Dermis microvascular lymphatic vessel endothelial cell (primary cell): ENCODE measurements at regions not wholly inside any gene's neighbourhood (a gene's known extent, or its start where the extent isn't known, plus 50 kb on each side); places are given as distances from the start of the nearest gene placed in this dataset.
"Not testable (repeated sequence)": the region's sequence is repeated elsewhere in the genome, so short reads cannot be mapped to it uniquely, and the experiment has no call there.

Source experiments
- DNase-seq, 2 donors: peaks; one replicate each; pipeline versions ENCODE4 v3.0.0 to v3.0.0-alpha.2; 2010; ENCODE audit warnings: low read depth in 2 of 2

DNA sequence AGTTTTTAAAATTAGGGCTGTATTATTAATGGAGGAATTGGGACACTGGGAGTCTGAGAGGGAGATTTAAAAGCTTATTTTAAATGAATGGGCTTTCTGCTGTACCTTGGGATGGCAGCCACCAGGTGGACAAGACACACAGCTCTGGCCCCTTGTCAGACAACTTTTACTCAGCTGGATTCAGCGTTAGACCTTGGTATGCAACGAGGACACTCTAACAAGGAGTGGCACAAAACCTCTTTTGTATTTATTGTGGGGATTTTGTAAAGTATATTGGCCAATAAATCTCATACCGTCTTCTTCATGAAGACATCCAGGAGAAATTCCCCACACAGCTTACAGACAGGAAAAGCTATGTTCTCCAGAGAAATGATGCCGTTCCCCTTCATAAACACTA is 105.7 kb downstream of the LCA5 start:
- no peak for DNase-seq

DNA sequence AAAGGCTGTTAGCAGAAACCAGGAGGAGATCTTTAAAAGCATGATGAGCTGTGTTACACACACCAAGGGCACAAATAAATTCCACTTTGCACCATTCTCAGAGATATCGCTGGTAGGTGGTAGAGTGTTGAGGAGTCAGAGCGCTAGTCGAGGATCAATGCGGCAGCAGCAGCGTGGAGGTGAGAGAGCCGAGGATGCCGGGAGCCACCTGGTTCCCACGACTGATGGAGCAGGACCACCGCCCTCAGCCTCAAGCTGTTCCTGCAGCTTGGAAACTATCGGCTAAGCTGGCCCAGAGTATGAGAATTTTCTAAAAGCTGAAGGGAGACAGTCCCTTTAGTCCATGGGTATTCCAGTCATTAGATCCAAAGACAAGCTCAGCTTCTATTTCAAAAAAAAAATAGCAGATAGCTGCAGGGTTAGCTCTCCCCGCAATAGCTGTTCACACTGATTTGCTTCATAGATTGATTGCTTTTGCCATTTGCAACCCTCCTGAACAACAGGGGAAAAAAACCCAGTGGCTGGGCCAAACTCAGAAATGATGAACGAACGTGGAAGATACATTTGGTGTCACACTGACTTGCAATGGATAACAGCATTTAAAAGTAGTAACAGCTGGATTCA is 106.2 kb downstream of the LCA5 start:
- DNase-seq, result no peak

DNA sequence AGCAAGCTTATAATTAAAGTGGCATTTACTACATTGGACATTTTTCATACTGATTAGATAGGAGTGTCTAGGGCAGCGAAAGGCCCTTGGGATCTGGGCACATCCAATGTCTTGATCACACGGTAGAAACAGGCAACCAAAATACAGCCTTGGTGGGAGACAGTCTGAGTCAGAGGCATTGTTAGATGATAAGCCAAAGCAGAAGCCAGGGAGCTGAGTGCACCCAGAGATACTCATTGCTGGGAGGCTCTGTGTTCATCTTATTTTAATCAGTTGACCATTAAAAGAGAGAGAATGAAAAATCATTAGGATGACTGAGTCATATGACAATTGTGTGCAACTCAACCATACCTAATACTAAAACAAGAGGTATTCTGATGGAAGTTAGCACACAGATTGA is 109.5 kb downstream of the LCA5 start:
- DNase-seq, result no peak

DNA sequence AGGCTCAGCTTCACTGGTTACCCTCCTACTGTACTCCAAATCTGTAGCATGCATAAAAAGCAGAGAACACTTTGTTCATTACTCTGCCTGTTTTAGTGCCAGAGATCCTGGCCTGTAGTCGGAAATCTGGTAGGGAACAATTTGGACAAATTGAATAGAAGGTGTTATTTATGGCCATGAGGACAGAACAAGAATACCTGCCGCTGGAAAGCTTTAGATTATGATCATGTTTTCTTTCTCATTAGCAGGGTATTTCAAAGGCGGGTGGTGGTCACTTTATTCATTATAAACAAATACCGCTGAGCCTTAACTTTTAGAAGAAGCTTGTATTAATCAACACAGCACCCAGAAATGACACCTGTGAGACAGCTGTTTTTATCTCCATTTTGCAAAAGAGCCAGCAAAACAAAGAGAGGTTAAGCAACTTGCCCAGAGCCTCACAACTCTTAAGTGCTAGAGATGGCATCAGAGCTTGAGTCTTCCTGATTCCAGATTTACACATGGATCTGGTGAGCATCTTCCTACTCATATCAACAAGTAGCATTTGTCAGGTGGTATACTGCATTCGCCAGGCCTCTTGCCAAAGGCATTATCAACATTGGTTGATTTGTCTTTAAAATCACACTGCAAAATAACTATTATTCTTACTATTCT is 110.5 kb downstream of the LCA5 start:
- DNase-seq, result no peak

DNA sequence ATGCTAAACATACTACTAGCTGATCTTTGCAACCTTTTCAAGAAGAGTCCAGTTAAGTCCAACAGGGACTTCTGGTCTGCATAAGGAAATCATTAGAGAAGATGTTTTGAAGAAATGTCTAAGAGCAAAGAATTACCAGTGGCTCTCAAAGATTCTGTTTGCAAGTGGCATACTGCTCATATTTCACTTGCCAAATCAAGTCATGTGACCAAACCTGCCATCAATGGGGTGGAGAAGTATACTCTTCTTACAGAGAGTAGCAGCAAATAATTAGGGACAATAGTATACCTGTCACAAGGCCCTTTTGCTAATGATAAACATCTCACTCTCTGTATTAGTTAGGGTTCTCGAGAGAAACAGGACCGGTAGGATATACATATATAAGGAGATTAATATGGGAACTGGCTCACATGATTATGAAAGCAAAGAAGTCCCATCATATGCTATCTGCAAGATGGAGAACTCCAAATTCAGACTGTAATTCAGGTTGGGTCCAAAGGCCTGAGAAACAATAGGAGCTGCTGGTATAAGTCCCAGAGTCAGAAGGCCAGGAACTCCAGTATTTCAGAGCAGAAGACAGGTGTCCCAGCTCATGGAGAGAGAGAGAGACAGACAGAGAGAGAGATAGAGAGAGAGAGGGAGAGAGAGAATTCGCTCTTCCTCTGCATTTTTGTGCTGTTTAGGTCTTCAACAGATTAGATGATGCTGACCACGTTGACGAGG is 111.5 kb downstream of the LCA5 start:
- peak in 1 of 2 donors; percentile 46 for DNase-seq

DNA sequence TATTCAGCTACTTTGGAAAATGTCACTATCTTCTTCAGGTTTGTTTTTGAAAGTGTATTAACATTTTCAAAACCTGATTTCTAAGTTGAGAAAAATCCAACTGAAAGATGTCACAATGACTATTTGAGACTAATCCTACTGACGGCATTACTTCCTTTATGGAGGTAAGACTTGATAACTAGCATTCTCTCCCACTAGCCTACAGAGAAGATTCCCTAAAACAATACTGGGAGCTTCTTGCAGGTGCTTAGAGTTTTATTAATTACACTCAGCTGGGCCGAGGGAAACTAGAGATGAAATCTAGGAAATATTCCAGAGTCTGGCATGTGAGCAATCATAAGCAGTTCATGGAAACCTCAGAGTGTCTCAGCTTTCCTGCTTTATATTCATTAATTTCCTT is 114.0 kb downstream of the LCA5 start:
- DNase-seq, result no peak

DNA sequence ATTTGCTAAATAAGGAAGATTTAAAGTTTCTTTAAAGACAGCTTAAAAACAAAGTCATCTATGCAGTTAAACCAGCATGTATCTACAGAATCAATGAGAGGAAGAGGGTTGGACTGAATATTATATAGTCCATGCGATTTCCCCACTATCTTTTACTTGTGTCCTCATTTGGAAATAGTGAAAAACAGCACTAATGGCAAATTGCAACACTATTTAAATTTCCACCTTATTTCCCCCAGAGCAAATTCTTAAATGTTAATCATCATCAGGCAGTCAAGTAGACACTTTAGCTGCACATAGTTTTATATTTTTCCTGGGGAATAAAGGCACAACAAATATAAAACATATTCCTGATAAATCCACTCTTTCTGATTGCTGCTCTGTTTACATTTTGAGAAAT is 114.6 kb downstream of the LCA5 start:
- no peak for DNase-seq

DNA sequence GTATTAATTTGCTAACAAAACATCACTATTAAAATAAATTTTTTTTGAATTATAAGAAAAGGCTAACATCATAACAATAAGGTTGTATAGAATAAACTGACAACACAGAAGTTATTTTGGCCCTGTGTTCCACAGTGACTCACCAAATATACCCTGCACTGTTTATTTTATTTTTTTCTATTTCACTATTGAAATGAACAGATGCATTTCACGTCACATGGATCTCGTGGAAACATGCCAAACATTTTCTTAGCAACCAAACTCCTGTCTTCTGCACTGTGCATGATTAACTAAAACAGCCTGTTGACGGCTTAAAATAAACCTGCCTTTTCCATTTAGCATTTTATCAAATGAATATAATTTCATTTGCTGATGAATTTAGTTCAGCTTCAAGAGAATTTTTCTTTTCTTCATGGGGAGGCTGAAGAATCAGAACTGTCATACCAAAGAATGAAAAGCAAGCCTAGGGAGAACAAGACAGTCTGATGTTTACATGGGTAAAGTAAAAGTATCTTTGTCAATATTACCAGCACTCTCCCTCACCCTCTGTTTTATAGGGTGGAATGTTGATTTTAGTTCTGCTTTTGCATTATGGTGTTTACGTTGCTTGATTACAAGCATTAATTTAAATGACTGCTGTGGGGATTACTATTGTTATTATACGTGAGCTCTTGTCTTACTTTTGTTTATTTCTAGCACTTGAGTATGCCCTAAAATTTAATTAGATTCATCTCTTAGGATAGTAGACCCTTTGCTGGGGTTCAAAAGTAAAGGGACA is 115.3 kb downstream of the LCA5 start:
- DNase-seq, result peak; percentile 98

DNA sequence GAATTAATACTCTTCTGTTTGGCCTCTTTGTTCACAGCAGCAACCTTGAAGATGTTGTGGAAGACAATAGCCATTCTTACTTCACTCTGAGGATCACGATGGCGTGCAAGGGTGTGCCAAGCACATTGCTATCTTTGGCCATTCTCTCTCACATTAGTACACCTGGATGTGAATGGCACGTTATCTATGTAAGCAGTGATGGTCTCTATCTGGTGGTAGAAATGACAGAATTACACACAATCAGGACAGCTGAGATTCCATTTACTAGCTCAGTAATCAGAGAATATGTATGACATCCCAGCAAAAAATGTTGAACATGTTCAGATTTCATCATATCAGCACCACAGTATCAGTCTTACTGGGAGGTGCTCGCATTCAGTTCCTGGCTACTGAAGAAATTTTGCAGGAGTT is 116.2 kb downstream of the LCA5 start:
- DNase-seq, result no peak

DNA sequence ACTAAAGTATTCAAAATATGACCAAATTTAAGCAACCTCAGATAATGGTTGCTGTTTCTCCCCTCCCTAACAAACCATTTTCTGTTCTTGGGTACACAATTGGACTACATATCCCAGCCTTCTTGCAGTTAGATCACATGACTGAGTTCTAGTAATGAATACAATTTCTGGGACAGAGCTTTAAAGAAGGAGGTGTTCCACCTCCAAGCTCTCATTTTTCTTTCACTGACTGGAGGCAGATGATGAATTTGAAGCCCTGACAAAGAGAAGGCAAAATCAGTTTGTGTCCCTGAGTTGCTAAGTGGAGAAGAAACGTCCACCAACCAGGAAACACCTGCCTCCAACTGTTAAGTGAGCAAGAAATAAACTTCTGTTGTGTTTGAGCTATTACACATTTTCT is 117.2 kb downstream of the LCA5 start:
- peak in 1 of 2 donors; percentile 85 for DNase-seq

DNA sequence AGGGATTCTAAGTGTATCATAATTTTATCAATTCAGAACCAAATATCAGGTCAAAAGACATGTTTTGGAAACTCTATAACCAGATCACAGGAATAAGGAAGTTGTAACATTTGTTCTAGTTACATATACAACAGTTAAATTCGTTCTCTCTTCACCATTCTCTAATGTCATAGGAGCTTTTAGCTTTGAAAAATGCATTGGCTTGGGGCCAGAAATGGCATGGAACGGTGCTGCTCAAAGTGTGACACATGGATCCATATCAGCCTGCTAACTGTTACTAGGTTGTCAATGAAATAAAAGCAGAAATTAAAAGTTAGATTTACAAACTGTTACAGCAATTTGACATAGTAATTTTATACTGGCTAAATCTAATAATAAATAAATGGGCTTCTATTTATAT is 120.3 kb downstream of the LCA5 start:
- peak in 1 of 2 donors; percentile 17 for DNase-seq

DNA sequence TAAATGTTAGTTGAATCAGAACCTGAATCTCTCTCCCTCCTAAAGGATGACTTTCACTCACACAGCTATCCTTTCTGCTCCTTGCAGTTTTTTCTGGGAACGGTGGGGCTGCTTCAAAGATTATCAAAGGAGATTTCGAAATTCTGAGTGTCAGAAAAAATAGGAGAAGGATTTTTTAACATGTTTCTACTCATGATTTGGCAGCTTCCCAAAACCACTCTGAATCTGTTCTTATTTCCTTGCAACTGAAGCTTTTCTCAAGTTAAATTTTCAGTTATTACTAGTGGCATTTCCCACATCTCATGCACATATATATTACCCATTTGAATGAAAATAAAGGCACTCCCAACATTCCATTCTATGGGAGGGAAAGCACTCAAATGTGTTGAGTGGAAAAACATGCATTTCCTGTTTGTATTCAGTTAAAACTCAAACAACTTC is 123.6 kb downstream of the LCA5 start:
- no peak for DNase-seq

DNA sequence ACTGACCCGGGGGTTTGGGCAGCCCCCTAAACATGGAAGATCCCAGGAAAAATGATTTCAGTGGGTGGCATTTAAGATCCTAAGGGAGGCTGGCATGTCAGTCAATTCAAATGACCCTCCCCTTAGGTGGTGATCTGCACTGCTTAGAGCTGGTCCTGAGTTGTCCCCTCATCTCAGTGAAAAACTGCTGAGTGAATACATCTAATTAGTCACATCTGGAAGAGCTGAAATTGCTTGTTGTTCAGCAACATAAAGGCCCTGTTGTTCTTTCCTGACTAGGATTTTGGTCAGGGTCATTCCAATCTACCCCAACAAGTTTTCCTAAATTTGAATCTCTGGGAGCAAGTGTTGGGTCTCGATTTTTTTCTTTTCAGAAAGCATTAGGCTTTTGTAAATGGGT is 126.4 kb downstream of the LCA5 start:
- no peak for DNase-seq

DNA sequence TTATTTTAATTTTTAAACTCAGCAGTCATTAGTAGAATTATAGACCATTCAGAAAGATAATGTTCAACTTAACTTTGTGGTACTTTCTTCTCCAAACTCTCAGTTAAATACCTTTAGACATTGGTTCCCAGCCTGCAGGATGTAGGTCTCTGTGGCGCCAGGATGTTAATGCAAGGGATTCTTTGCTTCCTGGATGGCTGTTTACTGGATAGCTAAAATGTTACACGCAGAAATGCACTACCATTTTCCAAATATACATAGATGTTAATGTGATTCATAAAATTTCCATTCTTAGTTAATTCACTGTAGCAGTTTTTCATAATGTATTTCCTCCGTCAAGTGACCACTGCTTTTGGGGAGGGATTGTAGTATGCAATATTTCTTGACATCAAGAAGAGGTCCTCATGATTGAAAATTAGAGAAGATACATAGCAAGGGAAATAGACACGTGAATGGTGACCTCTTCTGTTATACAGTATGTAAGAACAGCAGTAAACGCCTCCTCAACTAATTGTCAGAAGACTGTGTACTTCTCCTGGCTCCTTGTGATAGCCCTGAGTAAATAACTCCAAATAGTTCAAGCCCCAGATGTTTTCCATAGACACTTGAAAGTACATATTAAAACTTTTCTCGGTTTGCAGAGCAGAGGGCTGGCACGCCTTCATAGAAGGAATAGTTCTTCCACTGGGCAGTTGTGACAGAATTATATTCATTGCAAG is 128.8 kb downstream of the LCA5 start:
- no peak for DNase-seq

DNA sequence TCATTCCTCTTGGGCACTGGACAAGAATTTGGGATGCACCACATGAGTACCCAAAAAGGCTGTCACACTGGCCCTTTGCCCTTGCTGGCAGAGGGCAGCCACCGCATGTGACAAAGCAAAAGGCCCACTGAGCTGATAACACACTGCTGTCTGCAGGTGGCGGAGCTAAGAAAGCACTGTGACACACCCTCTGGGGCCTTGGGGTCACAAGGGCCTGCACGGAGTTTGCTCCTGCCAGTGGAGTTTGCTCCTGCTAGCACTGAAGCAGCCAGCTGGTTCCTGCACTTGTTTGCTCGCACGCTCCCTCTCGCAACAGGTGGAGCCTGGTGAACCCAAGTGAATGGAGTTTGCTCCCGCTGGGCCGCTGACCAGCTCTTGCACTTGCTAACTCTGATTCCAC is 132.6 kb downstream of the LCA5 start:
- no peak for DNase-seq

DNA sequence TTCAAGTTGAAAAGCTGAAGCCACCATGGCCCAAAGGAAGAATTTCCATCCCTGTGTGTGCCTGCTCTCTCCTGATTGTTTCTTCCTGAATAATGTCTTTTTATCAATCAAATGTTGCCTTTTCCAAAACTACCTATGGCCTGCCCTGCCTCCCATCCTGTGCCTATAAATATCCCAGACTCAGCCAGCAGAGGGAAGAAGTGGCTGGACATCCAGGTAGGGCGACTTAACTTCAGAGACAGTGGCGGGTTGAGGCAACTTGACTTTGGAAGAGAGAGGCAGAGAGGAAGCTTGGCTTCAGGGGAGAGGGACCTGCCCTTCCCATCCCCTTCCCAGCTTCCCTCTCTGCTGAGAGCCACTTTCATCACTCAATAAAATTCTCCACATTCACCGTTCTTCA is 133.0 kb downstream of the LCA5 start:
- no peak for DNase-seq

DNA sequence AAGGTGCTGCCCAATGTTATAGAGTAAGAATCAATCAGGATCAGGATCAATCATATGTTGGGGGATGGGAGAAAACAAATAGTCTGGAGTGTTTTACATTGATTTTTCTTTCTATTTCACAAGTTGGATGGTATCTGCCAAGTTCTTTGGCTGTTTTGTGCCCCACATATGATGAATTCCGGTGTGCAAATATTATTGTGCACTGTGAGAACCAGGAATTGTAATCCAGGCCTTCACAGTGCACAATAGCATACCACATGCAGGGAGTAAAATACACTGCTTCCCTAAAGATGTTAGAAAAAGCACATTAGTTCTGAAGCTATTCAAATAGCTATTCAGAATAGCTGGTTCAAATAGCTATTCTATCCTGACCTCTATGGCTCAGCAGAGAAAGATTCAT is 133.7 kb downstream of the LCA5 start:
- no peak for DNase-seq

DNA sequence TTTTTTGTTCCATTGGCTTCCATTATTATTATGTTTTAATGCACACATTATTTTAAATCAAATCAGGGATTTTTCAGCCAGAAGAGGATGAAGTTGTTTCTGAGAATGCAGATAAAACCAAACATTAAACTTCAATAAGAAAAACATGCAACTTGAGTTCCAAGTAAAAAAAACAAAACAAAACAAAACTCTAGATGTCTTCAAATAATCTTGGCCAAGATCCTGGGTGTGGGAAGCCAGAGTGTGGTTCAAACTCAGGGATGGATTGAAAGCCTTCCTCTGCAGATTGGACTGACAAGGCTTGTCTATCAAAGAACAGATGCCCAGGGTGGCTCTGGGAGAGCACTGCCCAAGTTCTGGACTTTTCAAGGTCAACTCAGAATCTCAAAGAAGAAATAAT is 134.1 kb downstream of the LCA5 start:
- no peak for DNase-seq

DNA sequence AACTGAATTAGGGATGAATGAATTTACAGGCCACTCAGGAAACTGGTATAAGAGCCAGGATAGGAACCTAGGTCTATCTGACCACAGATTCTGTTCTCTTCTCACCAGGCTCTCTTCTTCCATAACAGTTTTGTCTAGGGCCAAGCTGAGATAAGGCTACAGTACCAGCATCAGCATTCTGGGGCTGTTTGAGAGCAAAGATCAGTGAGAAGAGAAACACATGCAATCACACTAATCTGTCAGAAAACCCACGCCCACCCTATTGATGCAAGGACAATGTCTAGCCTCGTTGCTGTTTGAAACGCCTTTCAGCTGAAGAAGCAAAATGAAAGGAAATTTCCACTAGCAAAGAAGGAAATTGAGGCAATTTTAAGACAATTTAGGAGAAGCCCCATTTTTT is 137.7 kb downstream of the LCA5 start:
- DNase-seq, result no peak

DNA sequence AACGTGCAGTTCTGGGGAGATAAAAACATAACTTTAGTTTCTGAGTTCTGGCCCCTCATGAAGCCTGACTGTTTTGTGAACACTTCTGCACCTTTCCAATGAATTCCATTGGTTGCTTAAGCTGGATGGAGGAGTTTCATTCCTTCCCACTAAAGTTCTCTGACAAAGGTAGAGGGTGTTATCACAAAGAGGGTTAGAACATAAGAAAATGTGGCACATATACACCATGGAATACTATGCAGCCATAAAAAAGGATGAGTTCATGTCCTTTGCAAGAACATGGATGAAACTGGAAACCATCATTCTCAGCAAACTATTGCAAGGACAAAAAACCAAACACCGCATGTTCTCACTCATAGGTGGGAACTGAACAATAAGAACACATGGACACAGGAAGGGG is 138.6 kb downstream of the LCA5 start:
- not testable (repeated sequence) for DNase-seq

DNA sequence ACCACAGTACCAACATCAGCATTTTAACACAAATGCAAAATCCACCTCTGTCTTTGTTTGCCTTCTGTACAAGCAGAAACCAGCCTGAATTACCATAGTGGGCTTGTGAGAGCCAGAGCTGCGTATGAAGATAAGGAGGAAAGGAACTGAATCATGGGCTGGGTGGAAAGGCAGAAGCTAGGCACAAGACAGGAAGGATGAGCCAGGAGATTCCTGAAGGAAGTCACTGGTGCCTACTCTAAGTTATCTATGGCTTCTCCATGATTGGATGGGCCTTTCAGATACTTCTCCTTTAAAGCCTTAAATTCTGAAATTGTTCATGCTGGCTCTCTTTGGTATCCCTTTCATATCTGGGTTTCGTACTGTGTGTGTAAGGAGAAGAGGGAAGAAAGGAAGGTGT is 140.6 kb downstream of the LCA5 start:
- no peak for DNase-seq

DNA sequence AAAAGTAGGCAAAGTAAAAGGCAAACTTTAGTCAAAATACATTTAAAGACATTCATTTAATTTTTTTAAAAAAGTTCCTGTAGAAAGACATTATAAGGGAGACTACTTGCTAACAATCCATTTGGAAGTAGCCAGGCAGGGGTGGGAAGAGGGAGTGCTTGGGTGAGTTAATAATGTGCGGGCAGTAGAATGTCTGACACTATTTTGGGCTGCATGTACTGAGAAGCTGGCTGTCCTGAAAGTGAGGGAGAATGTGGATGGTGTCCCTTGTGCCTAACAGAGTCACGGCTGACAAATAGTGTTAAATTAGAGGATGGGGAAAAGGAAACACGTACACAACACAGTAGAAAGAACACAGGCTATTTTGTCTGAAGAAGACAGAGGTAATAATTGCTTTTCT is 142.5 kb downstream of the LCA5 start:
- DNase-seq, result no peak
